ENCODE measurements at regions not wholly inside any gene's neighbourhood (a gene's known extent, or its start where the extent isn't known, plus 50 kb on each side); places are given as distances from the start of the nearest gene placed in this dataset.

DNA sequence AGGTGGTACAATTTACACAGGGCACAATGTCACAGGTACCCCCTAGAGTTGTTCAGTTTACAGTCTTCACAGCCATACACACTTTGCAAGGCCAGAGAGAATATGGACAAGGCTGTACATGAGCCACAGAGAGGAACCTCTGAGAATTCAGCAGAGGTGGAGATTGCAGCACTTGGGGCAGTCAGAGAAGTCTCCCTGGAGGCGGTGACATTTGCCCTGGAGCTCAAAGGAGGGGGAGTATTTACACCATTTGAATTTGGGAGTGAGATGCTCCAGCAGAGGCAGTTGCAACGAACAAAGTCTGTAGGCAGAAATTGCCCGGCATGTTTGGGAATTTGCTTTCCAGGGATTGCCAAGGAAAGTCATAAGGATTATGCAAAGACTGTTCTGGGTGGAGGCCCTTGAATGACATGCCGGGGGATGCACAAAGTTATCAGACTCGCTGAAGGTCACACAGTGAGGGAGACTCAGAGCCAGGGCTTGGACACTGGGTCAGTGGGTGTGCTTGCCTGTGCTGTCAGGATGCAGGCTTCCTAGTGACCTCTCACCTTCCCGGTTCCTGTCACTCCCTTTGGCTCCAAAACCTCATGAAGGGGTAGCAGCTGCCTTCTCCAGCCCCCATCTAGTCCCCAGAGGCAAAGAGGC lies 160.7 kb upstream of the PCBD1 start:
- DNase-seq = no peak

DNA sequence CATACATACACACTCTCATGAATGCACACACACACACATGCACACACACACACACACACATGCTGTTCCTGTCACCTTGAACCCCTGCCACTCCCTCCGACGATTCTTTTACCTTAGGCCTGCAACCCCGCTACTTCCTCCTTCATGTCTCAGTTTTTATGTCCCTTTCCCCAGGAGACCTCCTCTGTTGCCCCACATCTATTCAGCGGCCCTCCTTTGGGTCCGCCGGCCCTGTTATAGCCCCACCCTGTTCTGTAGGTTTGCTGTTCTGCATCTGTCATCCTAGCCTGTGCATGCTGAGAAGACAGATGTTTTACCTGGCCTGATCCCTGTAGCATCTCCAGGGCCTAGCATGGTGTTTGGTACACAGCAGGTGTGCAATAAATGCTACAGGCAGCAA lies 161.6 kb upstream of the PCBD1 start:
- no peak for DNase-seq

DNA sequence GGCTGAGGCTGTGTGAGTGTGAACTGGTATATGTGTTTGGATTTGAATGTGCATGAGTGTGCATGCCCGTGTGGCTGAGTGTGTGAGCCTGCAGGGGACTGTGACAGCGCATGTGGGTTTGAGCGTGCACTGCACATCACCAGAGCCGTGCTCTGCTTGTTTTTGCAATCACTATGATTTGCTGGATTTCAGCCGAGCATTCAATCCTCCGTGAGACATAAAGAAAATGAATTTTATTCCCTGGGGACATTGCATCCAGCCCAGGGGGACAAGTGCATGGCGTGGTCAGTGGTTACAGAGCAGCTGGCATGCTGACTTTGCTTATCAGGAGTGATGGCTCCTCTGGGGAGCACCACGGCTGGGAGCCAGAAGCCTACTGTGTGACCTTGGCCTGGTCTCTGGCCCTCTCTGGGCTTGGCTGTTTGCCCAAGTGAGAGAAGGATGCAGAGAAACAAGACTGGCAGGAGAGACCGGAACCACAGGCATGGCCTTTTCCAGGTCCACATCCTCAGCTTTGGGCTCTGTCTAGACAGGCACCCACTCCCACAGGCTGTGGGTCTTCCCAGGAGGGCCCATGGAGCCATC lies 160.2 kb upstream of the UNC5B start:
- no peak for DNase-seq

DNA sequence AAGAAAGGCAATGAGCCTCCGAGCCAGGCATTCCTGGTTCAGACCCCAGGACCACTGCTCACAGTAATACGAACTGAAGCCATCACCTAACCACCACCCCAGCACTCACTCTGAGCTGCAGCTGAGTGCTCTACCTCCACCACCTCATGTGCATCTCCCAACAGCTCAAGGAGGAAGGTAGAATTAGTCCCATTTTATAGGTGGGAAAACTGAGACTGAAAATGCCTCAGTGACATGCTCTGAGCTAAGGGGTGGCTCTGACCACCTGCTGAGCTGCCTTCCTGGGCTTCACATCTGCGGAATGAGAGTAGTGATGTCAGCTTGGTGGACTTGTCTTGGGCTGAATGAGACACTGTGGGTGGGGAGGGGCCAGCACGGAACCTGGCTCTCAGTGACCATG lies 159.7 kb upstream of the UNC5B start:
- DNase-seq = no peak

DNA sequence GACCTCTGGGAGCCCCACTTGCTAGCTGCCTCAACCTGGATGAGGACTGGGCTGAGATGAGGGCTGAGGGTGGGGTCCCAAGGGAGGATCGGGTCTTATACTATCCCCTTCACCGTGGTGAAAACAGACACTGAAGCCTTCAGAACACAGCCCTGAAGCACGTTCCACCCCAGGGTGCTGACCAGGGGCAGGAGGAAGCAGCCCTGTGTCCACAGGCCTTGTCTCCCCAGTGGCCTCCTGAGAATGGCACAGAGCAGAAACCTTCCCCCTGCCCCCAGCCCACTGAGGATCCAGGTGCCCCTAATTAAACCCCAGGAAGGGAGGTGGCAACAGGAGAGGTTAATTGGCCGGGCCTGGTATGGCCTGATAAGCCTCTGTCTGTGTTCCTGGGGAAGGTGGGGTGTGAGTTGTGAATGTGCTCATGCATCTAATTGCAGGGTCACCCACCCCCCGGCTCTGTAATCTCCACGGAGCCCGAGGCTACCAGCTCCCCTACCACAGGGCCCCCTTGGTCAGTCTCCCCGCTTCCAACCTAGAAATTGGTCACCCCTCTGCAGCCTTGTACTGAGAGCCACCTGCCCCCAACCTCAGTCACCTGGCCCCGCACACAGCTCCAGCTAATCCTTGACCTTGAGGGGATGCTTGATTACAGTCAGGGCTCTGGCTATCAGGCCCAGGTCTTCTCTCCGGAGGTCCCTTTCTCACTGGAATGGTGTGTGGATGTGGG lies 159.0 kb upstream of the UNC5B start:
- DNase-seq = no peak

DNA sequence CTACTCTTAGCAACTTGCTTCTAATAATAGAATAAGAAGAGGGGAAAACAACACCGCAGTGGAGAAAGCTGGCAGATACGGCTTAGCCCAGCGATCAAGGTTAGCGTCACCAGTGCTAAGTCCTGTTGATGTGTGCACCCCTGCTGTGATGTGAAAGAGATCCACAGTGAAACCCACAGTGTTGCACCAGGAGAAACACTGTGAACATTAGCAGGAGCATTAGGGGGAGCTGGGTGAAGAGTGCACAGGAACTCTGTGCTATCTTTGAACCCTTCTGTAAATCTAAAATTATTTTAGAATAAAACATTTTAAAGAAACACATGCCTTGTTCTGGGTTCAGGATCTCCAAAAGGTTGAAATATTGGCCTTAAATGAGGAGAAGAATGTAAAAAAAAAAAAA lies 154.1 kb upstream of the UNC5B start:
- no peak for DNase-seq

DNA sequence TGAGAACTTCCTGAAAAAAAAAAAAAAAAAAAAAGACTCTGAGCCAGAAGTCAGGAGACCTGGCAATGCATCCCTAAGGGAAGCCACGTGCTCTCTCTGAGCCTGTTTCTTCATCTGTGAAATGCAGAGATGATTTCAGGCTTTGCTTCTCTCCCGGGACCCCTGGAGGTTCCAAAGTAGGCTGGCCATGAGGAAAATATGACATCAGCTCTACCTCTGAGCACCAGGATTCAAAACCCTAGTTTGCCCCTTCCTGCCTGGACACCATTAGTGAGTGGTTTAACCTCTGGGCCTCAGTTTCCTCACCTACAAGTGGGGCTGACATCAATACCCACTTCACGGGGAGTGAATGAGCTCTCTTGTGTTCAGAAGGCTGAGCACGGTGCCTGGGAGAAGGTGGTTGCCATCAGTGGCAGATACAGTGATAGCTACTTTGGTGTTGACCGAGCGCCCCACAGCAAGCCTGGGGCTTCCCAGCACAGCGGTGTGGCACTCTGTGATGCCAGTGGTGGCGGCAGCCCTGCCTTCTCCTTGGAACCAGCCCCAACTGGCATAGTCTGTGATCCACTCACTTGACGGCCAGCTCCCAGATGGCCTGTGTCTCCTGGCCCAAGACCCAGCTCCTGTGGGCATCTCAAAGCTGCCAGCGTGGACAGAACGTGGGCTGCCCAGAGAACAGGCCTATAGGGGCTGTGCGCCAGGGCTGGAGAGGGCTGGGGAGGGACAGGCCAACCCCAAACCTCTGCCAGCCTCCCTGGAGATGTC lies 153.1 kb upstream of the UNC5B start:
- no peak for DNase-seq

DNA sequence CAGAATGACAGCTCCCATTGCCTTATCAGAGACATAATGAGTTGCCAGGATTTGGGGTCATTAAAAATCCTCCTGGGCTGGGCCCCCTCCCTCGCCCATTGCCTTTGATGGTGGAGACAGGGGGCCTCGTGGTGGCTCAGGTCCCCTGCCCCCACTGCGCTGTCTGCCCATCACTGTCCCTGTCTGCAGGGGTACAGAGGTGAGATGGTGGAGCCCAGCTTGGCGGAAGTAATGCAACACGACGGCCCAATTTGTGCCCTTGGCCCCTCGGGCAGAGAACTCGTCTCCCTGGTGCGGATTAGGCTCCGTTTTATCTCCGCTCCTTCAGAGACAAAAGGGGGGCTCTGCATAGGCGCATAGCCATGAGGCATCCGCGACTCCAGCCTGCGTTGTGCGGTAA lies 152.4 kb upstream of the UNC5B start:
- DNase-seq = no peak

DNA sequence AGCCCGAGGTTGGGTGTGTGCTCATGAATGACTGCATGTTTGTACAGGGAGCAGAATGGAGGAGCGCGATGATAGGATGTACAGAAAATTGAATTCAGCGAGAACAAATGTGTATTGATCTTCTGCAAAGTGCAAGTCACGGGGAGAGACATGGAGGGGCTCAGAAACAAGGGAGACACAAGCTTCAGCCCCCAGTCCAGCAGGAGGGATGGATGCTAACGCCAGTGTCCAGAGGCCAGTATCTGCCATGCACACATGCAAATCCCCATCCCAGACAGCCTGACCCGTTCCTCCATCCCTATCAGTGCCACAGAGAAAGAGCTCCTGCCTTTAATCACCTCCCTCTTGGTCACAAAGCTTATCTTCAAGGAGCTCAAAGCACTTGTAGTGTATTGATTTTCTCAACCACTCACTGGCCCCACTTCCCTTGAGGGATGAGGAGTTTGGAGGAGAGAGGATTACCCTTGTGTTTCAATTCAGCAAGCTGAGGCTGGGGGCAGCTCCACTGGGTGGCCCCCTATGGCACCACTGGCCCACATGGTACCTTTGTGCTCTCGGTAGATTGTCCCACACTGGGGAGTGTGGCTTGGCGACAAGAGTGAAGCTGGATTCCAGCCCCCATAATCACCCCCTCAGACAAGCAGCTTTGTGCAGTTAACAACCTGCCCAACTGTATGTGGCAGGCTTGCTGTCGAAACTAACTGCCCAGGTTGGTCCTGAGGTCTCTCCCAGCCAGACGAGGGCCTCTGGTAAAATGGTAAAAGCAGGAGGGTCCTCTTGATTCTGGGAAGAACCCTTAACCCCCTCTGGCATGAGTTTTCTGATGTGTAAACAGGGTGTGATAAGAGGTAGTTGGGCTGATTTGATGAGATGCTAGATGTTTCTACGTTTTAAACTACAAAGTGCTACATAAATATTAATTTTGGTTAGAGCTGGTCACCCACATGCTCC lies 151.6 kb upstream of the UNC5B start:
- no peak for DNase-seq

DNA sequence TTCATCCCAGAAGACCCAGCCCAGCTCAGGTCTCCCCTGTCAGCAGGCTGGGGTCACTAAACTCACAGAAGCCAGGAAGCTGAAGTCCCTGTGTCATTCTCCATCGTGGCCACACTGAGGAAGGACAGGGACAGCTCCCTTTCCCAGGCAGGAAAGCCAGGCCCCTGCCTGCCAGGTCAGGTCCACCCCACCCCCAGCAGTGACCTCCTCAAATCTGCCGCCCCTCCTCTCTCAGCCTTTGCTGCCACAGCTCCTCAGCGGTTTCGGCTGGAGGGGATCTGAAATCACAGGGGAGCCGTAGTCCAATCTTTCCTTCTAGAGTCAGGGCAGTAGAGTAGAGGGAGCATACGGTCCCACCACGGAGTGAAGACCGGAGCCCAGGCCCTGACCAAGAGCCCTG lies 150.9 kb upstream of the UNC5B start:
- DNase-seq = no peak

DNA sequence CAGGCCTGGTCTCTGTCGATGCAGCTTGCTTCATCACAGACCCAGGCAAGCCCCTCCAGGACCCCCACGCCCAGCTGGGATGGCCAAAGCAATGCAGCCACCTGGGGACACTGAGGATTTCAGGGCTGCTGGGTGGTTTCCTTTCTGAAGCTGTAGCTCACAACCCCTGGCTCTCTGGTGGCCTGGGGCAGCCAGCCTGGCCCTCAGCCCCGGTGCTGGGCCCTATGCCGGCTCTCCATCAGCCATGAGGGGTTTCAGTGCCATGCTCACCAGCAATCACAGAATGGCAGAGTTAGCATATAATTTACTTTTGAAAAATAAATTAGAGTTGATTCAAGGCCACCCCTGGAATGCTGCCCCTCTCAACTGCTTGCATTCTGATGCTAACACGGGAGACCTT lies 150.2 kb upstream of the UNC5B start:
- DNase-seq = no peak

DNA sequence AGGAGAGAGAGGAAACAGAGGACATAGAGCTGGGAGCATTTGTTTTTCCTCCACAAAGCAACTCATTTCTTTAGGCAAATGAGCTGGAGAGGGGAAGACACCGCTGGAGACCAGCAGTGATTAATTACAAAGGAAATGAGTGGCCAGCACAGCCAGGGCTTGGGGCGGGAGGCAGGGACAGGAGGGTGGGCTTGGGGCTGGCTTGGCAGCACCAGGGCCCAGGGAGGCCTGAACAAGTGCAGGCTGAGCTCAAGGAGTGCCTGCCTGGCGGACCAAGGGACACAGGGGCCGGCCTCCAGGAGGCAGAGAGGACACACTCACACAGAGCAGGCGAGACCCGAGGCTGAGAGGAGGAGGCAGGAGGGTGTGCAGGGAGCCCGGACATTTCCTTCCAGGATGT lies 149.0 kb upstream of the UNC5B start:
- no peak for DNase-seq

DNA sequence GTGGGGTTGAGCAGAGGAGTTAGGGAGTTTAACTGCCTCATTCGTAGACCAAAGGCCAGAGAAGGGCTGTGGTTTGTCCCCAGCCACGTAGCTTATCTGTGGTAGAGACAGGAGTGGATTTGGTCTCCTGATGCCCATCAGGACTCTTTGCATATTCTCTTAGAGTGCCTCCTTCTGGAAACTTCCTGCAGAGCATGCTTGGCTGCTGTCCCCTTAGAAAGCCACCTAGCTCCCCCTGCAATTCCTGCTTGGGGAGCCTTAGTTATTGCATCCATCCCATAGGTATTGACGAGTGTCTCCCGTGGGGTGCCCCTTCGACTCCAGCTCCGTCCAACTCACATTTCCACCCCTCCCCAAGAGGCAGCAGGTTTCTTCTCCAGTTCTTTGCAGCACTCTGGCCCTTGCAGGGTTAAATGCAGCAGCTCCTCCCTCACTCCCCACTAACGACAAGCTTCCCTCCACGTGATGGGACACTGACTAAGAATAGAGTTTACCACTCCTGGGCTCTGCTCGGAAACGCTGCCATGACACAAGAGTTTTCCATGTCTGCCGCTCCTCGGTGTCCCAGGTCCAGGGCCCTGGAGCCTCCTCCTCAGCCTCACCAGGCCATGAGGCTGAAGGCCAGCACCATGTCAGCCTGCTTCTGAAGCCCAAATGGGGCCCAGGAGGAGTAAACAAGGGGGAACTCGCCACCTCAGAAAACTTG lies 147.8 kb upstream of the UNC5B start:
- DNase-seq = no peak

DNA sequence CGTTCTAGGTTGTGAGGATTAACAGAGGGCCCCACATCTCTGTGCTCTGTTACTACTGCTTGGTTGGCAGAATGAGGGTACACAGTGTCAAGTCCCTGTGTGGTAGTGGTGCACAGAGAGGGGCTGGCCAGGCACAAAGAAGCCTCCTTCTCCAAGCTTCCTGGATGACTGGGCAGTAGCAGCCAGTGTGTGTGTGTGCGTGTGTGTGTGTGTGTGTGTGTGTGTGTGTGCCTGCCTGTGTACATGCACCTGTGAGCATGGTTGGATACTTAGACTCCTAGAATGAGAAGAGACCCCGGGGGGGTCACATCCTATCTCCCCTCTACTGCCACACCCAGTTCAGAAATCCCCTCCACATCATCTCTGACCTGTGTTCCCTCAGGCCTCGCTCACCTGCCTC lies 146.7 kb upstream of the UNC5B start:
- no peak for DNase-seq

DNA sequence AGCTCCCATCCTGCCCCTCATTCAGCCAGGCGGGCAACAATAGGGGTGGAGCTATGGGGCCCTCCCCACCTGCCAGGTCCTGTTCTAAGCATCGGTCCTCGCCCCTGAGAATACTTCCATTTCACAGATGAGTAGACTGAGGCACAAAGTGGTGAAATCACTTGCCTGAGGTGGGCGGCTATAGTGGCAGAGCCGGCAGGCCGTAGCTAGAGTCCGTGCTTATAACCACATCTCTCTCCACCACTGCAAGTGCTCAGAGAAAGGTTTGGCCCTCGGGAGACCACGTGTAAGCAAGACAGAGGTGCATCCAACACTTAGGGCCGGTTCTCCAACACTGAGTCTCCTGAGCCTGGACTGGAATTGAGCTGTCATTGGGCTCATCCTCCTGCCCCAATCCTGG lies 145.8 kb upstream of the UNC5B start:
- DNase-seq = no peak

DNA sequence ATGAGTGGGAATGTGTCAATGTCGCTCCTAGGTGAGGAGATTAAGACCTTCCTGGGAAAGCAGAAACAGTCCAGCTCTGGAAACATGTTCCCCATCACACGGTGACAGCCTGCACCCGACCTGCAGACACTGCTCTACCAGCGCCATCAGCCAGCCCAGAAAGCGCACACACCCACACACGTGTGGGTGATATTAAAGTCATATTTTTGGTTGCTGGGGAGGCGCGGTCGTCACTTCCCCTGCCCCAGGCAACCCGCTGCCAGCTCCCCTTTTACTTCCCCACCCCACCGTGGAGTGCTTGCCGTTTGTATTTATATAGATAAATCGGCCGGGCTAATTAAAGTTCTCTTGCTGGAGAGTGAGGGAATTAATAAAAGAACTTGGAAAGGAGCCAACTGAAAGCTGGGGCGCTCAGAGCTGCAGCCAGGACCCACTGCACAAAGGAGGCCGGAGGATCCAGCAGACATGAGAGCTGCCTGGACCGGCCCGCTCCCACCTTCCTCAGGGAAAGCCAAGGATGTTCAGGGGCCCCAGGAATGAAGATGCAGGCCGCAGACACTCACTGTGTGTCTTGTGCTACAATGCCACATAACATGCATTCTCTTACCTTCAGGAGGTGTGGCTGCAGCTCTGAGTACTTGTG lies 145.2 kb upstream of the UNC5B start:
- DNase-seq = no peak

DNA sequence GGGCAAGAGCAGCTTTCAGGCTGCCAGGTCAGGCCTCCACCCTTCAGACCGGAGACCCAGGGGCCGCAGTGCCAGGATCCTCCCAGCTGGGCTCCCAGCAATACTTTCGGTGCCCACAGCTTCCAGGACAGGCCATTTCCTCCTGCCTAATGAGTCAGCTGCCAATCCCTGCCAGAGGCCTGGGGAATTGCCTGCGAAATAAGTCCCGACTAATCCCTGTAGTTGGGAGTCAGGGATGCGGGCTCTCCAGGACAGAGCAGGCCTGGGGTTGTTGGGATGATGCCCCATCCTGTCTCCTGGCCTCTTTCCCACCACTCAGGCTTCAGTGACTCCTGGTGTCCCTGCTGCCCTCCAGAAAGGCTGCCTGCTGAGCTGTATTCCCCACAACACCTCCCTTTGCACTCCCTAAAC lies 143.5 kb upstream of the UNC5B start:
- no peak for DNase-seq

DNA sequence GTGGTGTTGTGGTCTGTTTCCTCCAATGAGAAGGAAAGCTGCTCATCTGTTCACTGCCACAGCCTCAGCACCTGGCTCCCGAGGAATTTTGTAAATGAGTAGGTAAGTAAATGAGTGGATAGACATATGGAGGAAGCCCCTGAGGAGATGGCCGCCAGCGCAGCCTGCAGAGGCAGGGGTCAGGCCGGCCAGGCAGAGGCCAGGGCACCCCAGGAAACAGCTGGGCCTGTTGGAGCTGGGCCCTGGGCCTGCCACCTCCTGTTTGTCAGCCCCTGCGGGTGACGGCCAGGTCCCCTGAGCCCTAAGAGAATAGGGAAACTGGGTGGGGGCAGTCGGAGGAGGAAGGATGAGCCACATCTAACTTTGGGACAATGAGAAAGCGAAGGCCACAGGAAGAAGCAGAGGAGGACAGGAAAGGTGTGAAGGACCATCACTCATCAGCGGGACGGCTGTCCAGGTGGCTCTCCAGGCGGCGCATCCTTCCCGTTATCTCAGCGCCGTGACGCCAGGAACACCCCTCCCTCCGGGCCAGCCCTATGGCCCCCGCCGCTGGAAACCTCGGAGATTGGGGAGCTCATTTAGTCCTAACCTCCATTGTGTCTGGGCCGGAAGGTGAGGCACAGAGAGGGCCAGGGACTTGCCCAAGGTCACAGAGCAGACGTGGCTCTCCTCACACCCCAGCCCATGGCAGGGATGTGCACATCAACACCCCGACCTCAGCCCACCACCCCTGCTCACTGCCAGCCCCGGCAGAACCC lies 142.3 kb upstream of the UNC5B start:
- DNase-seq = no peak

DNA sequence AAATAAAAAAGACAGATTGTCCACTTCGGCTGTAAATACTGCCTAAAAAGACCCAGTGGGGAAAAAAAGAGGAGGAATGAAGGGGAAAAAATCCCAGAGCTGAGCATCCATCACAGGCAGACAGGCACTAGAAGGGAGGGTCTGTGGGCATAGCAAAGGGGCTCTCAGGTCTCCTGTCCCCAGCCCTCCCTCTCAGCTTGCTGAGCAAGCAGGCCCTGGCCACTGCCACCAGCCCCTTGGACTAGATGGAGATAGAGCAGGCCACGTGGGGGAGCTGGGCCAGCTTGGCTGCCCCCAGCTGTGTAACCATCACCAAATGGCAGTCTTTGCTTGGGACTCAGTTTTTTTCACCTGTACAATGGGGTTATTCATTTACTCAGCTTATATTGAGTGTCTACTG lies 141.6 kb upstream of the UNC5B start:
- DNase-seq = no peak

DNA sequence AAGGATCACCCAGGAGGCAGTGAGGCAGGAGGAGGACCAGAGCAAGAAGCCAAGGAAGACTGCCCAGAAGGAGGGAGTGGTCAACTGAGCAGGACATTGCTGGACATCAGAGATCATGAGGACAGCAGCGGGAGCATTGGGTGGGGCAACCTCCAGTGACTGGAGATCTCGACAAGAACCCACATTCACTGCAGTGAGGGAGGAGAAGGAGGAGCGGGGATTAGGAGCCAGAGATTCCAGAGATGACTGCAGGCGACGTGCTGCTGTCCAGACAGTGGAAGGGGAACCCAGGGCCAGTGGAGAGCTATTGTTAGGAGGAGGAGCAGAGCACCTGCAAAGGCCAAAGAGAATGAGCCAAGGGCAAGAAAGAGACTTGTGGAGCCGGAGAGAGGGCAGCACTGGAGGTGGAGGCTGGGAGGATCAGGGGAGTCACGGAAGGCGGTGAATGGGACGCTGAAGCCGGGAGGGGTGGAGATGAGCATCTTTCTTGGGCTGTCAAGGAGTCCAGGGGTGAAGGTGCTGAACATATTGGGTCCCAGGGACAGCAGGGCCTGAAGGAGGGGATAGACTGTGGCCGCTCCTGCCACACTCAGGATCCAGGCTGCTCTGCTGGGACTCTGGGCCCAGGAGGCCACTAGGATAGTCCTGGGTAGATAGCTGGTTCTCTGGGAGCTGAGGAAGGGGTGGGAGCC lies 140.1 kb upstream of the UNC5B start:
- no peak for DNase-seq

Data from NCI-H2081 (cell line).